ENCODE measurements at regions not wholly inside any gene's neighbourhood (a gene's known extent, or its start where the extent isn't known, plus 50 kb on each side); places are given as distances from the start of the nearest gene placed in this dataset.

GRCh38 chr2:187124529-187124928 lies 275.6 kb upstream of the ZSWIM2 start:
- no peak for FAIRE-seq
- WGBS, 3 donors = 29 to 46% (median 39%) methylated on average over 3 of the region's 3 CpGs

GRCh38 chr2:187118331-187119099 lies 269.5 kb upstream of the ZSWIM2 start:
- no peaks in the 10 kb centered on the region for H3K36me3 ChIP-seq (ENCODE audit: control insufficient read depth in 3 of 3, insufficient read depth in 2 of 3, low read depth in 1 of 3, low read length in 3 of 3)
- no peak for FAIRE-seq
- no peak for DNase-seq
- no peaks in the 10 kb centered on the region for H3K9me3 ChIP-seq (ENCODE audit: control insufficient read depth in 2 of 2, insufficient read depth in 1 of 2, low read depth in 1 of 2, low read length in 1 of 2)
- H3K4me1 ChIP-seq (ENCODE audit: control insufficient read depth in 3 of 3, insufficient read depth in 2 of 3, low read depth in 1 of 3, low read length in 2 of 3) = no peaks in the 10 kb centered on the region
- H3K27me3 ChIP-seq (ENCODE audit: control insufficient read depth in 3 of 3, insufficient read depth in 3 of 3, low read length in 3 of 3) = no peaks in the 10 kb centered on the region
- no peak overlapping the region for H3K4me3 ChIP-seq (ENCODE audit: low read depth in 1 of 3, low read length in 3 of 3)
- 79 to 87% (median 81%) methylated on average over 10 of the region's 10 CpGs for WGBS, 3 donors
- no peak overlapping the region for H3K27ac ChIP-seq (ENCODE audit: low read depth in 1 of 3, low read length in 2 of 3)

More at GRCh38 chr2:187124529-187124928, 275.6 kb upstream of the ZSWIM2 start:
- Histone ChIP-seq H3K27me3 (ENCODE audit: control insufficient read depth in 3 of 3, insufficient read depth in 3 of 3, low read length in 3 of 3) (no peaks in the 10 kb centered on the region), H3K27ac (ENCODE audit: low read depth in 1 of 3, low read length in 2 of 3) (no peak overlapping the region), H3K9me3 (ENCODE audit: control insufficient read depth in 2 of 2, insufficient read depth in 1 of 2, low read depth in 1 of 2, low read length in 1 of 2) (no peaks in the 10 kb centered on the region), H3K36me3 (ENCODE audit: control insufficient read depth in 3 of 3, insufficient read depth in 2 of 3, low read depth in 1 of 3, low read length in 3 of 3) (no peaks in the 10 kb centered on the region), H3K4me3 (ENCODE audit: low read depth in 1 of 3, low read length in 3 of 3) (no peak overlapping the region), H3K4me1 (ENCODE audit: control insufficient read depth in 3 of 3, insufficient read depth in 2 of 3, low read depth in 1 of 3, low read length in 2 of 3) (no peaks in the 10 kb centered on the region)
- DNase-seq = no peak

GRCh38 chr2:187117483-187117882 lies 268.5 kb upstream of the ZSWIM2 start:
- H3K27me3 ChIP-seq (ENCODE audit: control insufficient read depth in 3 of 3, insufficient read depth in 3 of 3, low read length in 3 of 3) = no peaks in the 10 kb centered on the region
- WGBS, 3 donors = 64 to 87% (median 65%) methylated on average over 1 of the region's 1 CpG
- H3K4me3 ChIP-seq (ENCODE audit: low read depth in 1 of 3, low read length in 3 of 3) = no peak overlapping the region
- no peak for FAIRE-seq
- H3K9me3 ChIP-seq (ENCODE audit: control insufficient read depth in 2 of 2, insufficient read depth in 1 of 2, low read depth in 1 of 2, low read length in 1 of 2) = no peaks in the 10 kb centered on the region
- no peak for DNase-seq
- no peaks in the 10 kb centered on the region for H3K36me3 ChIP-seq (ENCODE audit: control insufficient read depth in 3 of 3, insufficient read depth in 2 of 3, low read depth in 1 of 3, low read length in 3 of 3)
- no peak overlapping the region for H3K27ac ChIP-seq (ENCODE audit: low read depth in 1 of 3, low read length in 2 of 3)
- H3K4me1 ChIP-seq (ENCODE audit: control insufficient read depth in 3 of 3, insufficient read depth in 2 of 3, low read depth in 1 of 3, low read length in 2 of 3) = no peaks in the 10 kb centered on the region

GRCh38 chr2:187115627-187116026 lies 266.7 kb upstream of the ZSWIM2 start:
- no peak overlapping the region for H3K27ac ChIP-seq (ENCODE audit: low read depth in 1 of 3, low read length in 2 of 3)
- H3K9me3 ChIP-seq (ENCODE audit: control insufficient read depth in 2 of 2, insufficient read depth in 1 of 2, low read depth in 1 of 2, low read length in 1 of 2) = no peaks in the 10 kb centered on the region
- H3K4me3 ChIP-seq (ENCODE audit: low read depth in 1 of 3, low read length in 3 of 3) = no peak overlapping the region
- 73 to 82% (median 75%) methylated on average over 1 of the region's 1 CpG for WGBS, 3 donors
- no peaks in the 10 kb centered on the region for H3K27me3 ChIP-seq (ENCODE audit: control insufficient read depth in 3 of 3, insufficient read depth in 3 of 3, low read length in 3 of 3)
- no peaks in the 10 kb centered on the region for H3K36me3 ChIP-seq (ENCODE audit: control insufficient read depth in 3 of 3, insufficient read depth in 2 of 3, low read depth in 1 of 3, low read length in 3 of 3)
- H3K4me1 ChIP-seq (ENCODE audit: control insufficient read depth in 3 of 3, insufficient read depth in 2 of 3, low read depth in 1 of 3, low read length in 2 of 3) = no peaks in the 10 kb centered on the region
- no peak for FAIRE-seq
- DNase-seq = no peak

- 82 to 87% (median 85%) methylated on average over 2 of the region's 2 CpGs for WGBS, 3 donors
Observed at GRCh38 chr2:187107001-187107400, 258.0 kb upstream of the ZSWIM2 start.

GRCh38 chr2:187105218-187105617 lies 256.2 kb upstream of the ZSWIM2 start:
- DNase-seq (no peak), FAIRE-seq (no peak)
- Histone ChIP-seq H3K4me3 (ENCODE audit: low read depth in 1 of 3, low read length in 3 of 3) (no peak overlapping the region), H3K9me3 (ENCODE audit: control insufficient read depth in 2 of 2, insufficient read depth in 1 of 2, low read depth in 1 of 2, low read length in 1 of 2) (peaks cover 0 to 4% of the 10 kb centered on the region in 2 donors), H3K27ac (ENCODE audit: low read depth in 1 of 3, low read length in 2 of 3) (no peak overlapping the region), H3K27me3 (ENCODE audit: control insufficient read depth in 3 of 3, insufficient read depth in 3 of 3, low read length in 3 of 3) (no peaks in the 10 kb centered on the region), H3K4me1 (ENCODE audit: control insufficient read depth in 3 of 3, insufficient read depth in 2 of 3, low read depth in 1 of 3, low read length in 2 of 3) (no peaks in the 10 kb centered on the region), H3K36me3 (ENCODE audit: control insufficient read depth in 3 of 3, insufficient read depth in 2 of 3, low read depth in 1 of 3, low read length in 3 of 3) (no peaks in the 10 kb centered on the region)
- 81 to 88% (median 82%) methylated on average over 3 of the region's 3 CpGs for WGBS, 3 donors

More at GRCh38 chr2:187107001-187107400, 258.0 kb upstream of the ZSWIM2 start:
- Histone ChIP-seq H3K36me3 (ENCODE audit: control insufficient read depth in 3 of 3, insufficient read depth in 2 of 3, low read depth in 1 of 3, low read length in 3 of 3) (no peaks in the 10 kb centered on the region), H3K27me3 (ENCODE audit: control insufficient read depth in 3 of 3, insufficient read depth in 3 of 3, low read length in 3 of 3) (no peaks in the 10 kb centered on the region), H3K4me1 (ENCODE audit: control insufficient read depth in 3 of 3, insufficient read depth in 2 of 3, low read depth in 1 of 3, low read length in 2 of 3) (no peaks in the 10 kb centered on the region), H3K9me3 (ENCODE audit: control insufficient read depth in 2 of 2, insufficient read depth in 1 of 2, low read depth in 1 of 2, low read length in 1 of 2) (no peaks in the 10 kb centered on the region), H3K4me3 (ENCODE audit: low read depth in 1 of 3, low read length in 3 of 3) (no peak overlapping the region), H3K27ac (ENCODE audit: low read depth in 1 of 3, low read length in 2 of 3) (no peak overlapping the region)
- FAIRE-seq (no peak), DNase-seq (no peak)

- Histone ChIP-seq H3K9me3 (ENCODE audit: control insufficient read depth in 2 of 2, insufficient read depth in 1 of 2, low read depth in 1 of 2, low read length in 1 of 2) (peaks cover 0 to 4% of the 10 kb centered on the region in 2 donors), H3K27ac (ENCODE audit: low read depth in 1 of 3, low read length in 2 of 3) (no peak overlapping the region), H3K36me3 (ENCODE audit: control insufficient read depth in 3 of 3, insufficient read depth in 2 of 3, low read depth in 1 of 3, low read length in 3 of 3) (no peaks in the 10 kb centered on the region), H3K4me3 (ENCODE audit: low read depth in 1 of 3, low read length in 3 of 3) (no peak overlapping the region), H3K4me1 (ENCODE audit: control insufficient read depth in 3 of 3, insufficient read depth in 2 of 3, low read depth in 1 of 3, low read length in 2 of 3) (no peaks in the 10 kb centered on the region), H3K27me3 (ENCODE audit: control insufficient read depth in 3 of 3, insufficient read depth in 3 of 3, low read length in 3 of 3) (no peaks in the 10 kb centered on the region)
- DNase-seq (no peak), FAIRE-seq (no peak)
Observed at GRCh38 chr2:187102381-187102780, 253.4 kb upstream of the ZSWIM2 start.

GRCh38 chr2:187098154-187098553 lies 249.2 kb upstream of the ZSWIM2 start:
- no peaks in the 10 kb centered on the region for H3K4me1 ChIP-seq (ENCODE audit: control insufficient read depth in 3 of 3, insufficient read depth in 2 of 3, low read depth in 1 of 3, low read length in 2 of 3)

More at GRCh38 chr2:187098154-187098553, 249.2 kb upstream of the ZSWIM2 start:
- Histone ChIP-seq H3K27ac (ENCODE audit: low read depth in 1 of 3, low read length in 2 of 3) (no peak overlapping the region), H3K4me3 (ENCODE audit: low read depth in 1 of 3, low read length in 3 of 3) (no peak overlapping the region), H3K36me3 (ENCODE audit: control insufficient read depth in 3 of 3, insufficient read depth in 2 of 3, low read depth in 1 of 3, low read length in 3 of 3) (no peaks in the 10 kb centered on the region), H3K9me3 (ENCODE audit: control insufficient read depth in 2 of 2, insufficient read depth in 1 of 2, low read depth in 1 of 2, low read length in 1 of 2) (peaks cover 0 to 4% of the 10 kb centered on the region in 2 donors), H3K27me3 (ENCODE audit: control insufficient read depth in 3 of 3, insufficient read depth in 3 of 3, low read length in 3 of 3) (no peaks in the 10 kb centered on the region)
- WGBS, 3 donors = 40 to 85% (median 50%) methylated on average over 1 of the region's 1 CpG
- DNase-seq (no peak), FAIRE-seq (no peak)

Data from small intestine (tissue), 7 donors.